ENCODE measurements at regions not wholly inside any gene's neighbourhood (a gene's known extent, or its start where the extent isn't known, plus 50 kb on each side); places are given as distances from the start of the nearest gene placed in this dataset.
"Not testable (repeated sequence)": the region's sequence is repeated elsewhere in the genome, so short reads cannot be mapped to it uniquely, and the experiment has no call there.

GRCh38 chr1:109857702-109858101 is 52.9 kb upstream of the CSF1 start:
- ATAC-seq (ENCODE audit: poor library complexity); DNase-seq; intact Hi-C loops (cut with DNase I): not testable (repeated sequence)

- intact Hi-C loops (cut with DNase I); DNase-seq; ATAC-seq (ENCODE audit: poor library complexity): not testable (repeated sequence)
These were observed 54.7 kb upstream of the CSF1 start for GRCh38 chr1:109855986-109856385.

- ATAC-seq (ENCODE audit: poor library complexity); DNase-seq; intact Hi-C loops (cut with DNase I): not testable (repeated sequence)
These were observed 56.7 kb upstream of the CSF1 start for GRCh38 chr1:109853972-109854371.

GRCh38 chr1:109852221-109853015 is 58.2 kb upstream of the CSF1 start:
- DNase-seq (peak; percentile 85), ATAC-seq (ENCODE audit: poor library complexity) (peak; percentile 79)
- intact Hi-C loops (cut with DNase I) = not testable (repeated sequence)

- no peak for DNase-seq
- no peak for ATAC-seq (ENCODE audit: poor library complexity)
- intact Hi-C loops (cut with DNase I) = no loop called here
These were observed 59.8 kb upstream of the CSF1 start for GRCh38 chr1:109850827-109851226.

- DNase-seq (no peak), ATAC-seq (ENCODE audit: poor library complexity) (no peak)
- intact Hi-C loops (cut with DNase I) = no loop called here
These were observed 60.5 kb upstream of the CSF1 start for GRCh38 chr1:109850194-109850593.

GRCh38 chr1:109849655-109850054 is 61.0 kb upstream of the CSF1 start:
- intact Hi-C loops (cut with DNase I) = no loop called here
- DNase-seq (no peak), ATAC-seq (ENCODE audit: poor library complexity) (no peak)

- DNase-seq (no peak), ATAC-seq (ENCODE audit: poor library complexity) (no peak)
- intact Hi-C loops (cut with DNase I) = no loop called here
These were observed 63.4 kb upstream of the CSF1 start for GRCh38 chr1:109847251-109847650.

- intact Hi-C loops (cut with DNase I) = no loop called here
- no peak for DNase-seq
- ATAC-seq (ENCODE audit: poor library complexity) = no peak
These were observed 63.8 kb upstream of the CSF1 start for GRCh38 chr1:109846846-109847245.

GRCh38 chr1:109846162-109846561 is 64.5 kb upstream of the CSF1 start:
- no peak for DNase-seq
- intact Hi-C loops (cut with DNase I) = no loop called here
- no peak for ATAC-seq (ENCODE audit: poor library complexity)

GRCh38 chr1:109845658-109846057 is 65.0 kb upstream of the CSF1 start:
- ATAC-seq (ENCODE audit: poor library complexity) (no peak), DNase-seq (no peak)
- intact Hi-C loops (cut with DNase I) = no loop called here

- DNase-seq (no peak), ATAC-seq (ENCODE audit: poor library complexity) (no peak)
- intact Hi-C loops (cut with DNase I) = no loop called here
These were observed 66.0 kb upstream of the CSF1 start for GRCh38 chr1:109844609-109845008.

GRCh38 chr1:109840011-109840629 is 70.5 kb upstream of the CSF1 start:
- DNase-seq = no peak
- peak; percentile 85 for ATAC-seq (ENCODE audit: poor library complexity)
- intact Hi-C loops (cut with DNase I) = no loop called here

- DNase-seq; ATAC-seq (ENCODE audit: poor library complexity); intact Hi-C loops (cut with DNase I): not testable (repeated sequence)
These were observed 71.4 kb upstream of the CSF1 start for GRCh38 chr1:109839276-109839675.

GRCh38 chr1:109838838-109839240 is 71.8 kb upstream of the CSF1 start:
- intact Hi-C loops (cut with DNase I) = no loop called here
- ATAC-seq (ENCODE audit: poor library complexity) = no peak
- DNase-seq = no peak

GRCh38 chr1:109837852-109838570 is 72.6 kb upstream of the CSF1 start:
- ATAC-seq (ENCODE audit: poor library complexity) = no peak
- intact Hi-C loops (cut with DNase I) = no loop called here
- DNase-seq = no peak

GRCh38 chr1:109835645-109836044 is 71.9 kb upstream of the EPS8L3 start:
- ATAC-seq (ENCODE audit: poor library complexity); DNase-seq; intact Hi-C loops (cut with DNase I): not testable (repeated sequence)

GRCh38 chr1:109834951-109835350 is 71.2 kb upstream of the EPS8L3 start:
- intact Hi-C loops (cut with DNase I) = no loop called here
- DNase-seq (no peak), ATAC-seq (ENCODE audit: poor library complexity) (no peak)

GRCh38 chr1:109832945-109833344 is 69.2 kb upstream of the EPS8L3 start:
- no peak for DNase-seq
- ATAC-seq (ENCODE audit: poor library complexity) = no peak
- intact Hi-C loops (cut with DNase I) = no loop called here
